Spleen (tissue), 11 donors: ENCODE measurements at regions not wholly inside any gene's neighbourhood (a gene's known extent, or its start where the extent isn't known, plus 50 kb on each side); places are given as distances from the start of the nearest gene placed in this dataset.

ENCODE experiments used
- DNase-seq: peaks from one replicate; pipeline ENCODE4 v3.0.0-alpha.2; 2020
- H3K27ac ChIP-seq, 8 donors: fragments of 200-600 bp; sonication (generic) in 7 of 8; 1 replicate in 4 of 8; 2 replicates in 4 of 8; pipeline versions ENCODE4 v1.5.0 to v1.8.0; 2016 to 2021; ENCODE audit warnings: inconsistent platforms in 4 of 8, mild to moderate bottlenecking in 4 of 8, moderate library complexity in 1 of 8
- H3K27me3 ChIP-seq, 7 donors: fragments of 200-600 bp; sonication (generic) in 6 of 7; replicated peaks in 1 of 7; 1 replicate in 4 of 7; 2 replicates in 3 of 7; pipeline versions ENCODE4 v1.5.0 to v1.8.0; 2016 to 2021; ENCODE audit warnings: inconsistent platforms in 3 of 7, mild to moderate bottlenecking in 1 of 7
- H3K36me3 ChIP-seq, 6 donors: fragments of 200-600 bp; sonication (generic) in 5 of 6; 1 replicate in 4 of 6; 2 replicates in 2 of 6; pipeline versions ENCODE4 v1.5.0 to v1.8.0; 2016 to 2021; ENCODE audit warnings: inconsistent platforms in 2 of 6
- H3K4me1 ChIP-seq, 6 donors: fragments of 200-600 bp; sonication (generic) in 5 of 6; 1 replicate in 3 of 6; 2 replicates in 3 of 6; pipeline versions ENCODE4 v1.5.0 to v1.8.0; 2016 to 2021; ENCODE audit warnings: inconsistent platforms in 3 of 6
- H3K4me3 ChIP-seq, 8 donors: fragments of 200-600 bp; sonication (generic) in 7 of 8; 1 replicate in 4 of 8; 2 replicates in 4 of 8; pipeline versions ENCODE4 v1.5.0 to v1.8.0; 2016 to 2021; ENCODE audit warnings: inconsistent platforms in 4 of 8, mild to moderate bottlenecking in 4 of 8, moderate library complexity in 2 of 8
- H3K9me3 ChIP-seq, 8 donors: fragments of 200-600 bp; sonication (generic) in 7 of 8; 1 replicate in 4 of 8; 2 replicates in 4 of 8; pipeline versions ENCODE4 v1.5.0 to v1.8.0; 2016 to 2021; ENCODE audit warnings: inconsistent platforms in 4 of 8
- CTCF ChIP-seq, 11 experiments: fragments of 200-600 bp in 7 of 11; fragments of 450-650 bp in 4 of 11; sonication (generic) in 4 of 11; IDR thresholded peaks in 8 of 11; conservative IDR thresholded peaks in 3 of 11; 1 replicate in 7 of 11; 2 replicates in 4 of 11; pipeline versions ENCODE4 v1.4.0 to v1.8.0; 2016 to 2021; ENCODE audit warnings: antibody characterized with exemption in 11 of 11, inconsistent platforms in 4 of 11, mild to moderate bottlenecking in 1 of 11
- POLR2A ChIP-seq, 3 donors: fragments of 450-650 bp; IDR thresholded peaks; one replicate each; pipeline ENCODE4 v1.5.1; 2017; ENCODE audit warnings: antibody characterized with exemption in 3 of 3, mild to moderate bottlenecking in 1 of 3
- POLR2AphosphoS5 ChIP-seq, 3 donors: sonication (generic); formaldehyde crosslinking; IDR thresholded peaks; one replicate each; pipeline ENCODE4 v1.5.1; 2017; ENCODE audit warnings: antibody characterized with exemption in 3 of 3
- WGBS, 5 donors: extraction: QIAGEN DNeasy Blood & Tissue Kit in 3 of 5; methylation state at CpG; one replicate each; pipeline versions ENCODE4 v1.1.5 to v1.1.7; 2013 to 2018; 5-methylcytosine and 5-hydroxymethylcytosine counted together
- intact Hi-C: fragments of 100-400 bp; cut with DNase I; formaldehyde crosslinking; loops from one replicate; pipeline ENCODE4 v1.15.0; 2023; ENCODE audit warnings: low total_unique reads
- donor health status: healthy with polysubstance abuse.
- donor health status: DM: no; HTN: no; CAD: no; lungs with moderate emphysema.
- donor health status: DM: no; HTN: no; CAD: no.
- donor health status: Bipolar disorder and iron deficiency.
- donor health status: healthy.
- donor health status: DM: no; HTN: no; CAD: no.
- donor health status: DM: yes; HTN: yes; CAD: no.

- H3K9me3 ChIP-seq, result no peaks in the 10 kb centered on the region
- no peaks in the 10 kb centered on the region for H3K36me3 ChIP-seq
- WGBS, 5 donors, result 62 to 82% (median 71%) methylated on average over 6 to 8 of the region's 8 CpGs
- no peak for DNase-seq
- H3K27ac ChIP-seq, result peak overlapping the region in 4 of 8 donors; percentile 24 to 60 (median 39)
- TF ChIP-seq POLR2A (IDR thresholded peaks at IDR 0.05) (no peak), POLR2AphosphoS5 (IDR thresholded peaks at IDR 0.05) (peak in 2 of 3 donors; percentile 24 to 33)
- intact Hi-C loops, result no loop called here
- no peak overlapping the region for H3K4me3 ChIP-seq
- H3K27me3 ChIP-seq, result no peaks in the 10 kb centered on the region
- peaks cover 0 to 15% (median 0%) of the 10 kb centered on the region in 6 donors for H3K4me1 ChIP-seq
Observed at GRCh38 chrX:69018416-69019072, 146.7 kb downstream of the PJA1 start.

GRCh38 chrX:69016293-69016941, 148.8 kb downstream of the PJA1 start:
- TF ChIP-seq POLR2A (IDR thresholded peaks at IDR 0.05) (no peak), CTCF (IDR thresholded peaks at IDR 0.05 in 8 of 11, conservative IDR thresholded peaks at IDR 0.05 in 3 of 11) (no peak), POLR2AphosphoS5 (IDR thresholded peaks at IDR 0.05) (no peak)
- Histone ChIP-seq H3K27ac (peak overlapping the region in 2 of 8 donors; percentile 18 to 21), H3K36me3 (no peaks in the 10 kb centered on the region), H3K4me1 (peaks cover 0 to 15% (median 0%) of the 10 kb centered on the region in 6 donors), H3K9me3 (peaks cover 0 to under 1% (median 0%) of the 10 kb centered on the region in 8 donors), H3K27me3 (no peaks in the 10 kb centered on the region), H3K4me3 (no peak overlapping the region)
- WGBS, 5 donors, result 70 to 83% (median 75%) methylated on average over 4 to 11 of the region's 11 CpGs
- peak; percentile 66 for DNase-seq
- intact Hi-C loops, result no loop called here

- DNase-seq, result peak; percentile 22
- Histone ChIP-seq H3K9me3 (peaks cover 0 to 6% (median 0%) of the 10 kb centered on the region in 8 donors), H3K4me1 (peaks cover 0 to 15% (median 0%) of the 10 kb centered on the region in 6 donors), H3K36me3 (no peaks in the 10 kb centered on the region), H3K27me3 (no peaks in the 10 kb centered on the region), H3K4me3 (no peak overlapping the region), H3K27ac (peak overlapping the region in 2 of 8 donors; percentile 18 to 21)
- 74 to 82% (median 80%) methylated on average over 10 of the region's 10 CpGs for WGBS, 5 donors
- intact Hi-C loops, result no loop called here
- TF ChIP-seq POLR2AphosphoS5 (IDR thresholded peaks at IDR 0.05) (no peak), CTCF (IDR thresholded peaks at IDR 0.05 in 8 of 11, conservative IDR thresholded peaks at IDR 0.05 in 3 of 11) (no peak), POLR2A (IDR thresholded peaks at IDR 0.05) (no peak)
Observed at GRCh38 chrX:69015564-69016292, 149.5 kb downstream of the PJA1 start.

GRCh38 chrX:69015156-69015555, 150.1 kb downstream of the PJA1 start:
- peaks cover 0 to 15% (median 0%) of the 10 kb centered on the region in 6 donors for H3K4me1 ChIP-seq
- TF ChIP-seq POLR2A (IDR thresholded peaks at IDR 0.05) (no peak), POLR2AphosphoS5 (IDR thresholded peaks at IDR 0.05) (no peak), CTCF (IDR thresholded peaks at IDR 0.05 in 8 of 11, conservative IDR thresholded peaks at IDR 0.05 in 3 of 11) (no peak)
- peaks cover 0 to 6% (median 0%) of the 10 kb centered on the region in 8 donors for H3K9me3 ChIP-seq
- no peak overlapping the region for H3K27ac ChIP-seq
- peak; percentile 72 for DNase-seq
- H3K36me3 ChIP-seq, result no peaks in the 10 kb centered on the region
- intact Hi-C loops, result no loop called here
- WGBS, 5 donors, result 66 to 80% (median 74%) methylated on average over 3 to 7 of the region's 7 CpGs
- H3K4me3 ChIP-seq, result no peak overlapping the region
- peaks cover 0 to 4% (median 0%) of the 10 kb centered on the region in 7 donors for H3K27me3 ChIP-seq
